H1 (cell line): ENCODE measurements at regions not wholly inside any gene's neighbourhood (a gene's known extent, or its start where the extent isn't known, plus 50 kb on each side); places are given as distances from the start of the nearest gene placed in this dataset.

Experiments used
- CTCF ChIA-PET: fragments of 300-600 bp; sonication (Branson Sonifier 250); formaldehyde crosslinking; loops from one replicate; lab custom pipeline; 2021; ENCODE audit not compliant: partially characterized antibody; lab: Charles Lee
- POLR2A ChIA-PET: fragments of 300-600 bp; sonication (Branson Sonifier 250); formaldehyde crosslinking; loops from one replicate; lab custom pipeline; 2021; ENCODE audit warnings: inconsistent platforms; ENCODE audit not compliant: partially characterized antibody; lab: Charles Lee
- DNase-seq, 2 experiments: peaks; one replicate each; pipeline versions ENCODE4 v3.0.0 to v3.0.0-alpha.2; 2010 to 2022; ENCODE audit warnings: low spot score in 2 of 2, low read depth in 1 of 2, mixed read lengths in 1 of 2
- FAIRE-seq: peaks from 2 replicates; lab custom pipeline; 2011; peaks lifted over from hg19 to GRCh38; lab: Jason Lieb, UNC
- H2AFZ ChIP-seq: 2 replicates; pipeline ENCODE4 v1.8.1; 2012; ENCODE audit warnings: low read length, inconsistent platforms
- H2AK5ac ChIP-seq: 2 replicates; pipeline ENCODE4 v1.6.1; 2013; ENCODE audit warnings: low read depth, low read length
- H2BK120ac ChIP-seq: replicated peaks from 2 replicates; pipeline ENCODE3; 2013; ENCODE audit warnings: low read depth, low read length, inconsistent platforms
- H2BK12ac ChIP-seq: 2 replicates; pipeline ENCODE4 v1.6.1; 2013; ENCODE audit warnings: low read depth, low read length
- H2BK15ac ChIP-seq: 2 replicates; pipeline ENCODE4 v1.6.1; 2013; ENCODE audit warnings: low read length
- H2BK20ac ChIP-seq: 2 replicates; pipeline ENCODE4 v1.6.1; 2013; ENCODE audit warnings: low read length
- H2BK5ac ChIP-seq: 2 replicates; pipeline ENCODE4 v1.6.1; 2013; ENCODE audit warnings: low read depth, low read length
- H3K14ac ChIP-seq: 2 replicates; pipeline ENCODE4 v1.6.1; 2013; ENCODE audit warnings: inconsistent platforms; ENCODE audit not compliant: insufficient read length
- H3K18ac ChIP-seq: 2 replicates; pipeline ENCODE4 v1.6.1; 2013; ENCODE audit warnings: low read length; ENCODE audit errors: extremely low read depth
- H3K23ac ChIP-seq: 2 replicates; pipeline ENCODE4 v1.6.1; 2013; ENCODE audit warnings: inconsistent platforms; ENCODE audit not compliant: insufficient read length
- H3K23me2 ChIP-seq: 2 replicates; pipeline ENCODE4 v1.6.1; 2013; ENCODE audit warnings: low read depth, low read length
- H3K27ac ChIP-seq: 2 replicates; pipeline ENCODE4 v1.6.1; 2011; ENCODE audit warnings: low read depth, low read length, inconsistent platforms
- H3K27me3 ChIP-seq, 4 experiments: replicated peaks in 1 of 4; 1 replicate in 1 of 4; 2 replicates in 3 of 4; pipeline versions ENCODE4 v1.6.1 to v1.8.1; 2011 to 2013; ENCODE audit warnings: low read length in 3 of 4, mild to moderate bottlenecking in 3 of 4, inconsistent platforms in 2 of 4, mixed read lengths in 2 of 4, moderate library complexity in 1 of 4; ENCODE audit not compliant: control insufficient read depth in 3 of 4, insufficient read depth in 3 of 4; ENCODE audit errors: extremely low read depth in 1 of 4
- H3K36me3 ChIP-seq, 4 experiments: 2 replicates each; pipeline versions ENCODE4 v1.6.1 to v1.8.1; 2011 to 2013; ENCODE audit warnings: mild to moderate bottlenecking in 4 of 4, low read length in 3 of 4, moderate library complexity in 2 of 4, control low read depth in 1 of 4, inconsistent platforms in 1 of 4; ENCODE audit not compliant: insufficient read depth in 4 of 4, control insufficient read depth in 2 of 4
- H3K4ac ChIP-seq: replicated peaks from 2 replicates; pipeline ENCODE3; 2013; ENCODE audit warnings: low read length, low read depth, mixed read lengths, inconsistent platforms; ENCODE audit not compliant: insufficient read length
- H3K4me1 ChIP-seq, 4 experiments: replicated peaks in 1 of 4; 1 replicate in 1 of 4; 2 replicates in 3 of 4; pipeline versions ENCODE4 v1.6.1 to v1.8.1; 2011 to 2013; ENCODE audit warnings: low read length in 3 of 4, inconsistent platforms in 2 of 4, mixed read lengths in 1 of 4; ENCODE audit not compliant: insufficient read depth in 4 of 4, control insufficient read depth in 3 of 4
- H3K4me2 ChIP-seq, 2 experiments: 2 replicates each; pipeline versions ENCODE4 v1.6.1 to v1.8.1; 2011 to 2013; ENCODE audit warnings: low read depth in 2 of 2, low read length in 2 of 2, control low read depth in 1 of 2, inconsistent platforms in 1 of 2, mild to moderate bottlenecking in 1 of 2; ENCODE audit not compliant: insufficient read depth in 1 of 2
- H3K4me3 ChIP-seq, 4 experiments: fragments of 200-600, 300-600 bp in 1 of 4; sonication (generic), shearing (Covaris generic), sonication (Bioruptor Twin) in 1 of 4; 2 replicates each; pipeline versions ENCODE4 v1.5.1 to v1.8.1; 2011 to 2016; ENCODE audit warnings: low read length in 4 of 4, low read depth in 3 of 4, control low read depth in 2 of 4, inconsistent platforms in 2 of 4, mild to moderate bottlenecking in 2 of 4, mixed read lengths in 1 of 4, moderate library complexity in 1 of 4; ENCODE audit not compliant: insufficient read depth in 2 of 4; ENCODE audit errors: extremely low read depth in 1 of 4
- H3K56ac ChIP-seq: replicated peaks from 2 replicates; pipeline ENCODE3; 2013; ENCODE audit warnings: low read depth, mild to moderate bottlenecking, mixed read lengths, low read length, inconsistent platforms; ENCODE audit not compliant: insufficient read length
- H3K79me1 ChIP-seq: 2 replicates; pipeline ENCODE4 v1.6.1; 2013; ENCODE audit warnings: low read depth, low read length, control low read depth
- H3K79me2 ChIP-seq, 2 experiments: 2 replicates each; pipeline versions ENCODE4 v1.6.1 to v1.8.1; 2012 to 2013; ENCODE audit warnings: low read length in 2 of 2, mild to moderate bottlenecking in 2 of 2, inconsistent platforms in 1 of 2; ENCODE audit not compliant: insufficient read depth in 2 of 2, control insufficient read depth in 1 of 2
- H3K9ac ChIP-seq, 4 experiments: replicated peaks in 1 of 4; 1 replicate in 1 of 4; 2 replicates in 3 of 4; pipeline versions ENCODE4 v1.6.1 to v1.8.1; 2011 to 2013; ENCODE audit warnings: low read depth in 3 of 4, low read length in 3 of 4, control low read depth in 2 of 4, mild to moderate bottlenecking in 2 of 4, moderate library complexity in 2 of 4, inconsistent platforms in 1 of 4; ENCODE audit errors: extremely low read depth in 1 of 4
- H3K9me3 ChIP-seq, 2 experiments: 2 replicates each; pipeline versions ENCODE4 v1.6.1 to v1.8.1; 2012 to 2013; ENCODE audit warnings: mild to moderate bottlenecking in 2 of 2, moderate library complexity in 2 of 2, control low read depth in 1 of 2, inconsistent platforms in 1 of 2, low read depth in 1 of 2, low read length in 1 of 2, mixed read lengths in 1 of 2; ENCODE audit not compliant: insufficient read depth in 2 of 2
- H4K20me1 ChIP-seq, 2 experiments: replicated peaks in 1 of 2; 2 replicates each; pipeline versions ENCODE3 to v1.8.1; 2011 to 2013; ENCODE audit warnings: inconsistent platforms in 2 of 2, low read length in 2 of 2, mild to moderate bottlenecking in 1 of 2; ENCODE audit not compliant: insufficient read depth in 2 of 2, control insufficient read depth in 1 of 2
- H4K5ac ChIP-seq: 2 replicates; pipeline ENCODE4 v1.6.1; 2013; ENCODE audit warnings: low read length, low read depth, mixed read lengths, inconsistent platforms; ENCODE audit not compliant: insufficient read length
- H4K8ac ChIP-seq: 2 replicates; pipeline ENCODE4 v1.8.0; 2013; ENCODE audit warnings: mild to moderate bottlenecking, moderate library complexity, low read length, inconsistent platforms; ENCODE audit not compliant: insufficient read depth; ENCODE audit errors: extremely low read depth
- H4K91ac ChIP-seq: replicated peaks from 2 replicates; pipeline ENCODE3; 2013; ENCODE audit warnings: low read length, mixed read lengths, inconsistent platforms; ENCODE audit not compliant: insufficient read length
- ATF2 ChIP-seq: IDR thresholded peaks from 2 replicates; pipeline ENCODE4 v1.6.1; 2012; ENCODE audit warnings: low read length, inconsistent platforms
- RFX5 ChIP-seq: IDR thresholded peaks from 2 replicates; pipeline ENCODE4 v1.6.1; 2011; ENCODE audit warnings: low read depth, low read length, improper control_type of control experiment, borderline replicate concordance
- WGBS, 2 experiments: shearing (Covaris generic) in 1 of 2; methylation state at CpG; one replicate each; pipeline versions ENCODE4 v1.1.6 to v1.1.7; 2013 to 2015; ENCODE audit warnings: low lambda C conversion rate in 2 of 2, mixed read lengths in 2 of 2, inconsistent platforms in 1 of 2, low coverage in 1 of 2, missing lambda C conversion rate in 1 of 2; ENCODE audit not compliant: insufficient replicate concordance in 2 of 2, insufficient coverage in 1 of 2, insufficient read length in 1 of 2; ENCODE audit errors: extremely low coverage in 1 of 2, missing lambda C conversion rate in 1 of 2; 5-methylcytosine and 5-hydroxymethylcytosine counted together

- POLR2A ChIA-PET = no interaction called here
Measured at GRCh38 chr3:64911138-64911537, 223.3 kb upstream of the ADAMTS9 start.

More at GRCh38 chr3:64911138-64911537, 223.3 kb upstream of the ADAMTS9 start:
- H2BK120ac ChIP-seq = no peak overlapping the region
- no peak for TF ChIP-seq RFX5
- no peak for TF ChIP-seq ATF2
- H3K36me3 ChIP-seq = no peaks in the 10 kb centered on the region
- H3K79me2 ChIP-seq = no peaks in the 10 kb centered on the region
- CTCF ChIA-PET = interaction anchor here (1.4 kb wide), 1 partner anchor 22 kb away, joined by 5 read pairs; no protein-coding TSS in a partner anchor
- H2BK15ac ChIP-seq = no peak overlapping the region
- no peak overlapping the region for H2BK5ac ChIP-seq
- no peak overlapping the region for H3K4me3 ChIP-seq
- H2AK5ac ChIP-seq = no peak overlapping the region
- H3K23ac ChIP-seq = no peak overlapping the region
- no peaks in the 10 kb centered on the region for H4K20me1 ChIP-seq
- H3K23me2 ChIP-seq = no peaks in the 10 kb centered on the region
- H3K4me2 ChIP-seq = no peak overlapping the region
- no peaks in the 10 kb centered on the region for H3K9me3 ChIP-seq
- H3K27me3 ChIP-seq = peaks cover 0 to 5% (median 0%) of the 10 kb centered on the region in 4 experiments; a peak in 1 of 7 replicates
- no peak overlapping the region for H3K56ac ChIP-seq
- H3K18ac ChIP-seq = no peak overlapping the region
- no peak overlapping the region for H3K4ac ChIP-seq
- H2BK12ac ChIP-seq = no peak overlapping the region
- H3K14ac ChIP-seq = no peak overlapping the region
- H4K5ac ChIP-seq = no peak overlapping the region
- no peak for FAIRE-seq
- no peak overlapping the region for H3K27ac ChIP-seq
- no peak overlapping the region for H4K8ac ChIP-seq
- no peak overlapping the region for H4K91ac ChIP-seq
- no peaks in the 10 kb centered on the region for H3K79me1 ChIP-seq
- no peak overlapping the region for H2BK20ac ChIP-seq
- no peak overlapping the region for H2AFZ ChIP-seq
- 84% methylated on average over 2 of the region's 2 CpGs; no CpG with 5 or more reads in 1 of the 2 experiments for WGBS, 2 experiments
- DNase-seq = no peak
- no peak overlapping the region for H3K9ac ChIP-seq
- H3K4me1 ChIP-seq = peaks cover 0 to 8% (median under 1%) of the 10 kb centered on the region in 4 experiments; a peak in 4 of 7 replicates
